ENCODE measurements at regions not wholly inside any gene's neighbourhood (a gene's known extent, or its start where the extent isn't known, plus 50 kb on each side); places are given as distances from the start of the nearest gene placed in this dataset.
A peak's percentile ranks its signal among the peaks of the same experiment; 100 is the strongest.

GRCh38 chr10:21172542-21172929 is 275.4 kb upstream of the NEBL start:
- Mint-ChIP-seq H3K4me3 (ENCODE audit: unreplicated experiment) (peak overlapping the region; percentile 79), H3K27ac (ENCODE audit: low read depth, unreplicated experiment) (no peak overlapping the region), H3K9me3 (ENCODE audit: unreplicated experiment) (no peaks in the 10 kb centered on the region), H3K4me1 (ENCODE audit: insufficient read depth, unreplicated experiment) (peaks cover 28% of the 10 kb centered on the region), H3K36me3 (ENCODE audit: insufficient read depth, unreplicated experiment) (peaks cover 6% of the 10 kb centered on the region), H3K27me3 (ENCODE audit: insufficient read depth, unreplicated experiment) (no peaks in the 10 kb centered on the region)
- intact Hi-C loops (cut with micrococcal nuclease): no loop called here
- no TSS peak for BruUV-seq (replicated peaks)
- ChIA-PET CTCF (interaction anchor here (0.6 to 2.5 kb wide), 14 partner anchors 10 to 378 kb away, joined by 3 to 12 read pairs (median 4); no protein-coding TSS in a partner anchor), POLR2A (interaction anchor here (0.6 to 1.9 kb wide), 11 partner anchors 8 to 93 kb away, joined by 3 to 10 read pairs (median 4); no protein-coding TSS in a partner anchor)
- no peak for DNase-seq (ENCODE audit: unreplicated experiment)
- no peak for TF ChIP-seq CTCF (IDR thresholded peaks at IDR 0.05; ENCODE audit: unreplicated experiment)

- intact Hi-C loops (cut with micrococcal nuclease): no loop called here
- peaks cover 6% of the 10 kb centered on the region for H3K36me3 Mint-ChIP-seq (ENCODE audit: insufficient read depth, unreplicated experiment)
- TF ChIP-seq CTCF (IDR thresholded peaks at IDR 0.05; ENCODE audit: unreplicated experiment): no peak
- H3K9me3 Mint-ChIP-seq (ENCODE audit: unreplicated experiment): no peaks in the 10 kb centered on the region
- ChIA-PET POLR2A (interaction anchor here (0.6 to 1.9 kb wide), 9 partner anchors 8 to 93 kb away, joined by 3 to 8 read pairs (median 3); no protein-coding TSS in a partner anchor), CTCF (interaction anchor here (0.5 to 2.5 kb wide), 14 partner anchors 9 to 982 kb away, joined by 3 to 12 read pairs (median 4); no protein-coding TSS in a partner anchor)
- peaks cover 26% of the 10 kb centered on the region for H3K4me1 Mint-ChIP-seq (ENCODE audit: insufficient read depth, unreplicated experiment)
- no peak for DNase-seq (ENCODE audit: unreplicated experiment)
- TSS peak; percentile 13 for BruUV-seq (replicated peaks)
- no peaks in the 10 kb centered on the region for H3K27me3 Mint-ChIP-seq (ENCODE audit: insufficient read depth, unreplicated experiment)
- H3K27ac Mint-ChIP-seq (ENCODE audit: low read depth, unreplicated experiment): no peak overlapping the region
- H3K4me3 Mint-ChIP-seq (ENCODE audit: unreplicated experiment): peak overlapping the region; percentile 79
Observed at GRCh38 chr10:21171936-21172541, 274.9 kb upstream of the NEBL start.

GRCh38 chr10:21171197-21171935 is 274.3 kb upstream of the NEBL start:
- no peak for DNase-seq (ENCODE audit: unreplicated experiment)
- POLR2A ChIA-PET: interaction anchor here (1.2 to 1.9 kb wide), 3 partner anchors 10 to 87 kb away, joined by 3 to 5 read pairs (median 3); no protein-coding TSS in a partner anchor
- CTCF ChIA-PET: interaction anchor here (0.5 to 2.5 kb wide), 7 partner anchors 9 to 981 kb away, joined by 3 to 12 read pairs (median 3); no protein-coding TSS in a partner anchor
- no peaks in the 10 kb centered on the region for H3K27me3 Mint-ChIP-seq (ENCODE audit: insufficient read depth, unreplicated experiment)
- intact Hi-C loops (cut with micrococcal nuclease): no loop called here
- peak; percentile 19 for TF ChIP-seq CTCF (IDR thresholded peaks at IDR 0.05; ENCODE audit: unreplicated experiment)
- BruUV-seq (replicated peaks): no TSS peak
- H3K27ac Mint-ChIP-seq (ENCODE audit: low read depth, unreplicated experiment): no peak overlapping the region
- no peaks in the 10 kb centered on the region for H3K9me3 Mint-ChIP-seq (ENCODE audit: unreplicated experiment)
- peaks cover 6% of the 10 kb centered on the region for H3K36me3 Mint-ChIP-seq (ENCODE audit: insufficient read depth, unreplicated experiment)
- peaks cover 19% of the 10 kb centered on the region for H3K4me1 Mint-ChIP-seq (ENCODE audit: insufficient read depth, unreplicated experiment)
- H3K4me3 Mint-ChIP-seq (ENCODE audit: unreplicated experiment): no peak overlapping the region

- H3K36me3 Mint-ChIP-seq (ENCODE audit: insufficient read depth, unreplicated experiment): peaks cover 6% of the 10 kb centered on the region
- no peaks in the 10 kb centered on the region for H3K9me3 Mint-ChIP-seq (ENCODE audit: unreplicated experiment)
- no TSS peak for BruUV-seq (replicated peaks)
- peaks cover 12% of the 10 kb centered on the region for H3K4me1 Mint-ChIP-seq (ENCODE audit: insufficient read depth, unreplicated experiment)
- TF ChIP-seq CTCF (IDR thresholded peaks at IDR 0.05; ENCODE audit: unreplicated experiment): no peak
- H3K27ac Mint-ChIP-seq (ENCODE audit: low read depth, unreplicated experiment): no peak overlapping the region
- H3K4me3 Mint-ChIP-seq (ENCODE audit: unreplicated experiment): no peak overlapping the region
- CTCF ChIA-PET: no interaction called here
- intact Hi-C loops (cut with micrococcal nuclease): no loop called here
- H3K27me3 Mint-ChIP-seq (ENCODE audit: insufficient read depth, unreplicated experiment): no peaks in the 10 kb centered on the region
- POLR2A ChIA-PET: no interaction called here
- DNase-seq (ENCODE audit: unreplicated experiment): no peak
Observed at GRCh38 chr10:21170216-21170615, 273.1 kb upstream of the NEBL start.

Data from MCF 10A (cell line).